Coronary artery (tissue), 2 donors: ENCODE measurements at regions not wholly inside any gene's neighbourhood (a gene's known extent, or its start where the extent isn't known, plus 50 kb on each side); places are given as distances from the start of the nearest gene placed in this dataset.

Source experiments
- DNase-seq: peaks from one replicate; pipeline ENCODE4 v3.0.0-alpha.2; 2017; ENCODE audit warnings: low spot score
- H3K27ac ChIP-seq, 2 donors: fragments of 200-600 bp; sonication (generic); one replicate each; pipeline ENCODE4 v1.5.1; 2016 to 2019
- H3K4me3 ChIP-seq: fragments of 200-600 bp; sonication (generic); 2 replicates; pipeline ENCODE4 v1.5.1; 2016; ENCODE audit warnings: mild to moderate bottlenecking, moderate library complexity
- CTCF ChIP-seq: fragments of 200-600 bp; sonication (generic); IDR thresholded peaks from one replicate; pipeline ENCODE4 v1.5.1; 2019; ENCODE audit warnings: antibody characterized with exemption

GRCh38 chr13:85434927-85435326 lies 364.3 kb downstream of the SLITRK6 start:
- no peak for DNase-seq

GRCh38 chr13:85432881-85433280 lies 366.3 kb downstream of the SLITRK6 start:
- no peak for DNase-seq
- H3K4me3 ChIP-seq: no peak overlapping the region
- TF ChIP-seq CTCF: no peak
- H3K27ac ChIP-seq: no peak overlapping the region

More at GRCh38 chr13:85434927-85435326, 364.3 kb downstream of the SLITRK6 start:
- H3K27ac ChIP-seq: no peak overlapping the region
- no peak for TF ChIP-seq CTCF
- H3K4me3 ChIP-seq: no peak overlapping the region

GRCh38 chr13:85431720-85432119 lies 367.5 kb downstream of the SLITRK6 start:
- Histone ChIP-seq H3K4me3 (no peak overlapping the region), H3K27ac (no peak overlapping the region)
- peak; percentile 63 for DNase-seq

GRCh38 chr13:85430216-85430794 lies 368.9 kb downstream of the SLITRK6 start:
- no peak for TF ChIP-seq CTCF
- H3K4me3 ChIP-seq: no peak overlapping the region
- no peak overlapping the region for H3K27ac ChIP-seq
- no peak for DNase-seq

More at GRCh38 chr13:85431720-85432119, 367.5 kb downstream of the SLITRK6 start:
- no peak for TF ChIP-seq CTCF

GRCh38 chr13:85427416-85427815 lies 371.8 kb downstream of the SLITRK6 start:
- no peak for DNase-seq
- H3K27ac ChIP-seq: no peak overlapping the region
- TF ChIP-seq CTCF: no peak
- no peak overlapping the region for H3K4me3 ChIP-seq

- Histone ChIP-seq H3K4me3 (no peak overlapping the region), H3K27ac (no peak overlapping the region)
- TF ChIP-seq CTCF: no peak
- no peak for DNase-seq
These were observed 379.1 kb downstream of the SLITRK6 start for GRCh38 chr13:85420136-85420535.

GRCh38 chr13:85419611-85420010 lies 379.6 kb downstream of the SLITRK6 start:
- Histone ChIP-seq H3K27ac (no peak overlapping the region), H3K4me3 (no peak overlapping the region)
- DNase-seq: no peak
- no peak for TF ChIP-seq CTCF
